OCI-LY7 (cell line): ENCODE measurements at regions not wholly inside any gene's neighbourhood (a gene's known extent, or its start where the extent isn't known, plus 50 kb on each side); places are given as distances from the start of the nearest gene placed in this dataset.

Source experiments
- CTCF ChIP-seq: fragments of 200-600 bp; sonication (generic); conservative IDR thresholded peaks from 2 replicates; pipeline ENCODE4 v1.5.1; 2014; ENCODE audit warnings: mild to moderate bottlenecking, antibody characterized with exemption, low read length, moderate library complexity, mixed read lengths
- EZH2phosphoT487 ChIP-seq: fragments of 200-600 bp; sonication (generic); IDR thresholded peaks from 2 replicates; pipeline ENCODE4 v1.6.1; 2018; ENCODE audit warnings: low read depth, borderline replicate concordance, mild to moderate bottlenecking, mixed run types, antibody characterized with exemption, low read length, moderate library complexity, mixed read lengths

GRCh38 chr1:17946434-17946833 lies 161.2 kb upstream of the IGSF21 start:
- TF ChIP-seq CTCF (no peak), EZH2phosphoT487 (no peak)
